Transverse colon (tissue), 4 donors: ENCODE measurements at regions not wholly inside any gene's neighbourhood (a gene's known extent, or its start where the extent isn't known, plus 50 kb on each side); places are given as distances from the start of the nearest gene placed in this dataset.

Experiments used
- DNase-seq: peaks from one replicate; pipeline ENCODE4 v3.0.0-alpha.2; 2019
- H3K27ac ChIP-seq, 4 donors: fragments of 200-600 bp; sonication (generic); 2 replicates each; pipeline ENCODE4 v1.5.1; 2016 to 2018; ENCODE audit warnings: inconsistent platforms in 4 of 4
- H3K27me3 ChIP-seq: fragments of 200-600 bp; sonication (generic); 2 replicates; pipeline ENCODE4 v1.5.1; 2017; ENCODE audit warnings: inconsistent platforms
- H3K36me3 ChIP-seq, 4 donors: fragments of 200-600 bp; sonication (generic); 2 replicates each; pipeline ENCODE4 v1.5.1; 2017 to 2019; ENCODE audit warnings: inconsistent platforms in 4 of 4
- H3K4me1 ChIP-seq, 4 donors: fragments of 200-600 bp; sonication (generic); 2 replicates each; pipeline ENCODE4 v1.5.1; 2017 to 2020; ENCODE audit warnings: inconsistent platforms in 4 of 4
- H3K4me3 ChIP-seq, 4 donors: fragments of 200-600 bp; sonication (generic); 1 replicate in 1 of 4; 2 replicates in 3 of 4; pipeline versions ENCODE4 v1.5.1 to v1.6.1; 2017 to 2019; ENCODE audit warnings: inconsistent platforms in 4 of 4
- H3K9me3 ChIP-seq, 2 donors: fragments of 200-600 bp; sonication (generic); 2 replicates each; pipeline ENCODE4 v1.5.1; 2017 to 2019; ENCODE audit warnings: inconsistent platforms in 2 of 2
- CTCF ChIP-seq, 5 experiments: fragments of 200-600 bp in 3 of 5; fragments of 450-650 bp in 2 of 5; sonication (generic) in 3 of 5; IDR thresholded peaks; 1 replicate in 2 of 5; 2 replicates in 3 of 5; pipeline ENCODE4 v1.5.1; 2016 to 2017; ENCODE audit warnings: antibody characterized with exemption in 5 of 5, inconsistent platforms in 3 of 5, mild to moderate bottlenecking in 2 of 5, moderate library complexity in 1 of 5
- EP300 ChIP-seq: sonication (generic); formaldehyde crosslinking; IDR thresholded peaks from one replicate; pipeline ENCODE4 v1.6.1; 2017; ENCODE audit warnings: antibody characterized with exemption, low read depth
- POLR2A ChIP-seq: fragments of 450-650 bp; IDR thresholded peaks from one replicate; pipeline ENCODE4 v1.6.1; 2016; ENCODE audit warnings: antibody characterized with exemption, mild to moderate bottlenecking, moderate library complexity
- POLR2AphosphoS5 ChIP-seq, 3 donors: sonication (generic); formaldehyde crosslinking; IDR thresholded peaks; one replicate each; pipeline ENCODE4 v1.6.1; 2016; ENCODE audit warnings: antibody characterized with exemption in 3 of 3
- WGBS, 2 donors: methylation state at CpG; one replicate each; pipeline ENCODE4 v1.1.5; 2018; ENCODE audit warnings: low coverage in 1 of 2; 5-methylcytosine and 5-hydroxymethylcytosine counted together
- in situ Hi-C, 4 donors: fragments of 200-750 bp; cut with MboI; loops; one replicate each; pipeline versions ENCODE4 v1.15.0 to v1.15.1; 2017; ENCODE audit warnings: low sequenced_read_pairs in 3 of 4, low pct_ligation_motif_present in 1 of 4, low pct_unique_long_range_greater_than_20kb in 1 of 4
- intact Hi-C: fragments of 100-400 bp; cut with DNase I; formaldehyde crosslinking; loops from one replicate; pipeline ENCODE4 v1.15.1; 2023; ENCODE audit warnings: low total_unique reads

GRCh38 chr16:88290850-88291830, 91.6 kb upstream of the ZNF469 start:
- no peak for TF ChIP-seq POLR2AphosphoS5 (IDR thresholded peaks at IDR 0.05)
- Histone ChIP-seq H3K27me3 (no peaks in the 10 kb centered on the region), H3K4me3 (no peak overlapping the region), H3K9me3 (peaks cover 0 to 13% of the 10 kb centered on the region in 2 donors), H3K36me3 (no peaks in the 10 kb centered on the region), H3K27ac (no peak overlapping the region), H3K4me1 (no peaks in the 10 kb centered on the region)
- WGBS, 2 donors: 73 to 75% methylated on average over 8 to 28 of the region's 28 CpGs
- in situ Hi-C loops: loop anchor here in 1 of 4 donors (25.0 kb wide), 1 partner anchor 121 kb away; no protein-coding TSS in a partner anchor
- intact Hi-C loops: no loop called here
- DNase-seq: no peak

- Histone ChIP-seq H3K4me3 (no peak overlapping the region), H3K27me3 (no peaks in the 10 kb centered on the region), H3K36me3 (no peaks in the 10 kb centered on the region), H3K4me1 (no peaks in the 10 kb centered on the region), H3K27ac (no peak overlapping the region), H3K9me3 (peaks cover 0 to 6% of the 10 kb centered on the region in 2 donors)
- intact Hi-C loops: no loop called here
- in situ Hi-C loops: loop anchor here in 1 of 4 donors (25.0 kb wide), 1 partner anchor 120 kb away; no protein-coding TSS in a partner anchor
- no peak for DNase-seq
- 85 to 90% methylated on average over 4 to 18 of the region's 19 CpGs for WGBS, 2 donors
- no peak for TF ChIP-seq POLR2A
- no peak for TF ChIP-seq POLR2AphosphoS5 (IDR thresholded peaks at IDR 0.05)
- no peak for TF ChIP-seq EP300
- no peak for TF ChIP-seq CTCF (IDR thresholded peaks at IDR 0.05)
Observed at GRCh38 chr16:88292007-88292970, 90.5 kb upstream of the ZNF469 start.

GRCh38 chr16:88293097-88293496, 89.7 kb upstream of the ZNF469 start:
- no peaks in the 10 kb centered on the region for H3K9me3 ChIP-seq
- intact Hi-C loops: no loop called here
- no peak overlapping the region for H3K27ac ChIP-seq
- WGBS, 2 donors: 89 to 95% methylated on average over 4 of the region's 4 CpGs
- TF ChIP-seq POLR2AphosphoS5 (IDR thresholded peaks at IDR 0.05) (no peak), EP300 (no peak), POLR2A (no peak), CTCF (IDR thresholded peaks at IDR 0.05) (no peak)
- in situ Hi-C loops: loop anchor here in 1 of 4 donors (25.0 kb wide), 1 partner anchor 119 kb away; no protein-coding TSS in a partner anchor
- no peaks in the 10 kb centered on the region for H3K27me3 ChIP-seq
- no peak for DNase-seq
- no peaks in the 10 kb centered on the region for H3K36me3 ChIP-seq
- H3K4me3 ChIP-seq: no peak overlapping the region
- H3K4me1 ChIP-seq: no peaks in the 10 kb centered on the region

GRCh38 chr16:88295671-88296436, 86.9 kb upstream of the ZNF469 start:
- TF ChIP-seq POLR2A (no peak), CTCF (IDR thresholded peaks at IDR 0.05) (no peak), POLR2AphosphoS5 (IDR thresholded peaks at IDR 0.05) (no peak), EP300 (no peak)
- no peak overlapping the region for H3K27ac ChIP-seq
- 70% methylated on average over 15 of the region's 20 CpGs; no CpG with 5 or more reads in 1 of the 2 donors for WGBS, 2 donors
- DNase-seq: no peak
- H3K4me3 ChIP-seq: no peak overlapping the region
- H3K9me3 ChIP-seq: no peaks in the 10 kb centered on the region
- in situ Hi-C loops: loop anchor here in 1 of 4 donors (25.0 kb wide), 1 partner anchor 116 kb away; no protein-coding TSS in a partner anchor
- H3K36me3 ChIP-seq: no peaks in the 10 kb centered on the region
- intact Hi-C loops: no loop called here
- no peaks in the 10 kb centered on the region for H3K27me3 ChIP-seq
- no peaks in the 10 kb centered on the region for H3K4me1 ChIP-seq
